Erythroblast (primary cell): ENCODE measurements at regions not wholly inside any gene's neighbourhood (a gene's known extent, or its start where the extent isn't known, plus 50 kb on each side); places are given as distances from the start of the nearest gene placed in this dataset.
"Not testable (repeated sequence)": the region's sequence is repeated elsewhere in the genome, so short reads cannot be mapped to it uniquely, and the experiment has no call there.

Source experiments
- DNase-seq, 2 experiments: peaks; one replicate each; lab custom pipeline; 2025; lab: John Stamatoyannopoulos, UW
- GATA1 ChIP-seq: IDR thresholded peaks from 2 replicates; pipeline ENCODE4 v1.6.1; 2011; ENCODE audit warnings: low read depth, mild to moderate bottlenecking, control low read depth, low read length, moderate library complexity
- POLR2A ChIP-seq: IDR thresholded peaks from 2 replicates; pipeline ENCODE4 v1.6.1; 2011; ENCODE audit warnings: mild to moderate bottlenecking, low read length

DNA sequence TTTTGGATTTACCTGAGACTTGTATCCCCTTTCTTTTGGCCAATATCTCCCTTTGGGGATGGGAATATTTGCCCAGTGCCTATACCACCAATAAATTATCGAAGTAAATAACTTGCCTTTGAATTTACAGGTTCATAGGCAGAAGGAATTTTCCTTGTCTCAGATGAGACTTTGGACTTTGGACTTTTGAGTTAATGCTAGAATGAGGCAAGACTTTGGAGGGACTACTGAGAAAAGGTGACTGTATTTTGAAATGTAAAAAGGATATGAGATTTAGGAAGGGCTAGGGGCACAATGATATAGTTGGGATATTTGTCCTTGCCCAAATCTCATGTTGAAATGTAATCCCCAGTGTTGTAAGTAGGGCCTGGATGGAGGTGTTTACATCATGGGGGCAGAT, 384.5 kb upstream of the GHITM start:
- DNase-seq, result no peak
- no peak for TF ChIP-seq POLR2A
- TF ChIP-seq GATA1, result no peak

DNA sequence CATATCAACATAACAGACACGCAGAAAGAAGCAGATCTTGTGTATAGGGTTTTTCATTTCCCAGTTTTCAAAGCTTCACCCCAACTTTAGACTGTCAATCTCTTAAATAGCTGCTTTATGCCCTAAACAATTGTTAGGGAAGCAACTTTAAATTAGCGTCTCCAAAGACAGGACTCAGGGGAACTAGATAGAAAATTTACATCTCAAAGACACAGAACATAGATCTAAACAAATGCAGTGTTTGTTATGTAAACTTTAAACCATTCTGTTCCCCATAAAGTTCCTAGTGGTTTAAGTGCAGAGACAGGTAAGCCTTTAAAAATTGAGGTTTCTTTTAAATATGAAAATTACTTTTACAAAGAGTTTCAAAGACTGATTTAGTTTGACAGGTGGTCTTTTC, 379.2 kb upstream of the GHITM start:
- TF ChIP-seq GATA1, result no peak
- no peak for TF ChIP-seq POLR2A
- DNase-seq, result no peak

DNA sequence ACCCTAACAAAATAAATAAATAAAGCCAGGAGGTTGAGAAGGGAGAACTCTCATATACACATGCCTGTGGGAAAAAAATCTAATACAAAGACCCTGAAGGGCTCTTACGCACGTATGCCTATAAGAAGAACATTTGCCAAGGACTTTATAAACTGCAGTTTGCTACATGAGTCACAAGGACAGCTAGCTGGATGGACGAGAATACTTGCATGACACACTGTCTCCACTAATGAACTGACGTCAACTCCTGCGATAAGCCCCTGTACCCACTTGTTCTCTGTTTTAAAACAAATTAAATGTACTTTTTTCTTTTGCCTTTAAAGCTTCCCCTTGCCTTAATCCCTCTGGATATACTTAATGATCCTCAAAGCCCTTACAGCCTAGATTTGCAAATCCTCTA, 374.6 kb upstream of the GHITM start:
- TF ChIP-seq POLR2A (no peak), GATA1 (no peak)
- no peak for DNase-seq

DNA sequence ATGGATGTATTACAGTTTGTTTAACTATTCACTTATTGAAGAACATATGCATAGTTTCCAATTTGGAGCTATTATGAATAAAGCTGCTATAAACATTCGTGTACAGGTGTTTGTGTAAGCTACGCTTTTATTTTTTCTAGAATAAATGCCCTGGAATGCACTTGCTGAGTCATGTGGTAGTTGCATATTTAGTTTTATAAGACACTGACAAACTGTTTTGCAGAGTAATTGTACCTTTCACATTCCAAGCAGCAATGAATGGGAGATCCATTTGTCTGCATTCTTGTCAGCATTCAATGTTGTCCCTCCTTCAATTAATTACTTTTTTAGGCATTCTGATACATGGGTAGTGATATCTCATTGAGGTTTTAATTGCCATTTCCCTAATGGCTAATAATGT, 373.6 kb upstream of the GHITM start:
- TF ChIP-seq POLR2A, result no peak
- TF ChIP-seq GATA1, result no peak
- DNase-seq, result no peak

DNA sequence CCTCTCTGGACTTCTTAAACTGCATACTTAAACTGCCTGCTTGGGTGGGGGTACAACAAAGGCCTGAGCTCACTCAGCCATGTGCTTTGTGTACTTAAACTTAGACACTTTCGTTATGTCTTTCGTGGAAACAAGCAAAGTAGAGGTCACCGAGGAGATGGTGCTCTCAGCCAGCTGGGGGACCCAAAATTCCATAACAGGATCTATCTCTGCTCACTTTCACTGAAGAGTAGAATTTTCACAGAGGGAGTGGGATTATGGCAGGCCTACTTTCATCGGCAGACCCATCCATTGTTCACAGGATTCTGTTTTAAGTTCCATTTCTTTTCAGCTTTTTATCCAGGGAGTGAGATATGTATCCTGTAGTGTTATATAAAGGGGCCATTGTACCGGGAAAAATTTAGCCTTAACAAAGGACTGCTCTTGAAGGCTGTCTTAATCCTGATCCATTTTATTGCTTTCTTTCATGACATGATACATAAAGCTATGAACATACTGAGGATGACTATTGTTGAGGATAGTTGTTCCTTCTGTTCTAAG, 370.0 kb upstream of the GHITM start:
- TF ChIP-seq GATA1, result no peak
- DNase-seq, result no peak

DNA sequence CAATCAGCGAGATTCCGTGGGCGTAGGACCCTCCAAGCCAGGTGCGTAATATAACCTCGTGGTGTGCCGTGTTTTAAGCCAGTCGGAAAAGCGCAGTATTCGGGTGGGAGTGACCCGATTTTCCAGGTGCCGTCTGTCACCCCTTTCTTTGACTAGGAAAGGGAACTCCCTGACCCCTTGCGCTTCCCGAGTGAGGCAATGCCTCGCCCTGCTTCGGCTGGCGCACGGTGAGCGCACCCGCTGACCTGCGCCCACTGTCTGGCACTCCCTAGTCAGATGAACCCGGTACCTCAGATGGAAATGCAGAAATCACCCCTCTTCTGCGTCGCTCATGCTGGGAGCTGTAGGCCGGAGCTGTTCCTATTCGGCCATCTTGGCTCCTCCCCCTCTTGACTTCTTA, 352.6 kb upstream of the GHITM start:
- DNase-seq, result not testable (repeated sequence)

DNA sequence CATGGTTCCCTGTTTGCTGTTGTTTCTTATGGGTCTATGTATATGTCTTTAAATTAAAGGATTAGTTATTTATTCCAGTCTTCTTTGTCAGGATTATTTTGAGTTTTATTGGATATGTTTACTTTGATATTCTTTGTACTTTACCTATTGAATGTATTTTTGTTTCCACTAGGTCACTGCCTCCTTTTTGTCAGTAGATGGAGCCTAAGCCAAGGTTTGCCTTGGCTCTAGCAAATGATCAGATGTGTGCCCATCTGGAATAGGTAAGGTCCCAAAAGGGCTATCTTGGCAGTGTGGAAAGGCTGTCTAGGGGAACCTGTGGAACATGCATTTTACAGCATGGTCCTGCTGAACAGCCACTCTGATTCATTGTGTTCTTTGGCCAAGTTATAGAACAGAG, 337.3 kb upstream of the GHITM start:
- TF ChIP-seq POLR2A (no peak), GATA1 (no peak)
- DNase-seq, result no peak

DNA sequence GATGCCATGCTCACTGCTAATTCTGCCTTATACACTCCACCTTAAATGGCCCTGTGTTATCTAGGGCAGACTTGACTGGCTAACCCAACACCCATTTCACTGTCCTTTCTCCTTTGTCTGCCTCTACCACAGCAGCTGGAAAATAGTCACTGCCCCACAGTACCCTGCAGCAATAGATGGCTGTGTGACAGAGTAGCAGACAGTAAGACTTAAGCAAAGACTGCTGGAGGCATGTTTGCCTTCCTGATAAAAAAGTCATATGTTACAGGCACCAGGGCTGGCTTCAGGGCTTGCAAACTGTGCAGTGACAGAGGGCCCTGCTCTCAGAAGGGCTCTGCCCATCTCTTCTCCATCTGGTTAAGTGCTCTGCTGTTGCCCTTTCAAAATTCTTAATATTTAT, 332.6 kb upstream of the GHITM start:
- TF ChIP-seq POLR2A, result no peak
- DNase-seq, result no peak

DNA sequence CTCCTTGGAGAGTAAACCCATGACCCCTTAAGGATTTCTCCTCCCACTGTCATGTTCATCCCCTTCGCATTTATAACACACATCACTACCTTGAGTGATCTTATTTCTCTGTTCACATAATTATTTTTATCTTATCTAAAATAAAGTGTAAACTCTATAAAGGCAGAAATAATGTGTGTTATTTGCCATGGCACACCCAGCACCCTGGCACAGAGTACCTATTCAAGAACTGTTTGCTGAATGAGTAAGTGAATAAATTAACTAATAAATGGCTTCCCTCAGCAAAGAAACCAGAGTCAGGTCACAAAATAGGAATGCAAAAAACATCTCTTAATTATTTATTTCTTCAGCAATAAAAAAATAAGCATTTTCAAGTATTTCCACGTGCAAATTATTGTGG, 330.3 kb upstream of the GHITM start:
- TF ChIP-seq POLR2A, result no peak
- TF ChIP-seq GATA1, result no peak
- DNase-seq, result no peak

DNA sequence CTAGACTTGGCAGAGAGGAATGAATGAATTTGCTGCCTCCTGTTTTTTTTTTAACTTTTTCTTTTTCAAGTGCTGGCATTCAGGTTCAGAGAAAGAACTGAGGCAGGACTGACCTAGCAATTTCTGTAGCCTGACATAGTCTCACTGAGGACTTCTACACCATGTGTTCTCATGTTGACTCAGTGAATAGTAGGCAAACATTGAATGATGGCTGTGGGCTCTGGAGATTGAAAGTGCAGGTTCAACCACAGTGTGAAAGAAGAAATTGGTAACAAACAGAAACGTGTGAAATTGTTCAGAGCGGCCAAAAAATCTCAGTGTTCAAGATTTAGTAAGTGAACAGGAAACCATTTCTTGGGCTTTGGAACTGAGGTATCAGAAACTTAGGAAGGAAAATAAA, 322.4 kb upstream of the GHITM start:
- DNase-seq, result no peak
- no peak for TF ChIP-seq GATA1
- TF ChIP-seq POLR2A, result no peak

DNA sequence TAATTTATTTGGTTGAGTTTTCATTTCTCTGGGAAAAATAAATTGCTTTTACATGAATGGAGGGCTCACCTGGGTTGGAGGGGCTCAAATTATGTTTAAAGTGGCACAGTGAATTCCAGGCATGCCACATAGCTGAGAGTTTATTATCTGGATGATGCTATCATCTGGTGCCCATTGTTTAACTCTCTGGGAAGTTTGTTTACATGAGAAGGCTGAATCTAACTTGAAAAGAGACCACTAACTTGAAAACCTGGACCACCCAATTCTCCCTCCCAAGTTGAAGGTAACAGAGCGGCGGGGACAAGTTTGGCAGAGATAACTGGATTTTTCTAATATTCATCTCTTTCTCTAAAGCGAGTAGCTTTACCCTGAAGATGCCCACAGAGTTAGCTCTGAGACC, 321.5 kb upstream of the GHITM start:
- no peak for DNase-seq
- TF ChIP-seq GATA1, result no peak
- TF ChIP-seq POLR2A, result no peak

DNA sequence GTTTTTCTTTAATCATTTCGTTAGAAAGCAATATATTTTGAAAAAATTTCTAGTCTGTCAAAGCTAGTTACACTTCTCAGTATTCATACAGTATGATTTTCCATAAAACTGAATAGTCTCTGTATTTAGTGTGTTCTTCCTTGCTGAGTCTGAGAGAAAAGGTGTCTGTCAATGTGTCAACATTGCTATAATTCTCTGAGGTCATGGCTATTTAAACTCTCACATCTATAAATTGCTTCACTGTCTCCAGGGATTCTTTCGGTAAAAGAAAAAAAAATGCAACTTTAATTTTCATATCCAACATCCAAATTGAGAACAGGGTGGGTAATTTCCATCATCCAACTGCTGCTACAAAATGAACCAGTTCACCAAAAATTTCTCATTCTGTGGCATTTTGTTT, 319.7 kb upstream of the GHITM start:
- no peak for TF ChIP-seq GATA1
- TF ChIP-seq POLR2A, result no peak
- no peak for DNase-seq

DNA sequence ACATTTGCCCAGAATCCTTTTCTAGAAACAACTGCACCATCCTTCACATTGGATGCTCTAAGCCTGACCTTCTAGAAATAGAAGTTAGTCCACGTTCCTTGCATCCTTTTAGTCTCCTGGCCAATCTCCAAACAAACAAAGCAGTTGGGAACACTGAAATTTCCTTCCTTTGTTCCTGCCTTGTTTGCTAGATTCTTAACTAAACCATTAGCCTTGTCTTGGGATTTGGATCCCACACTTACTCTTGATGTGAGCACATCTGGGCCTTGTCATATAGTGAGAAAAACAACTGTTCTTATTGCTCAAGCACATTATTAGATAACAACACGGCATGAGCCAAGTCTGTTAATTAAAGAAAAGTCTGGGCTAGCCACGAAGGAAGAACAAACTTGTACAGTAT, 319.3 kb upstream of the GHITM start:
- no peak for TF ChIP-seq GATA1
- no peak for TF ChIP-seq POLR2A
- DNase-seq, result no peak

DNA sequence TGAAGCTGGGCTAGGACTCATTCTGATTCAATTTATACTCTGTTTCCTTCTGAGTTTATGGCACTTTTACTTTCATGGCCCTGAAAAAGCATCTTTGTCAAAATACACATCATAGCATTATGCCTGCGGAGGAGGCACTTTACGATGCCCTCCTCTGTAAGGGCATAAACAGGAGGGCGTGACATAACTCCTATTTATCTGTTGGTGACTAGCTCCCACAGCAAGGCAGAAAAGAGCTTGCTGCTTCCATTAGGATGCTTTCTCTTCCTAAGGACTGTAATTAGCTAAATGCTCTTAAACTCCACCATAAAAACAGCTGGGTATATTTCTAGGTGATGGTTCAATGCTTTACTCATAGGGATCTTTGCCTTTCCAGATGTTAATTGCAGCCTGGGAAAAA, 315.2 kb upstream of the GHITM start:
- no peak for DNase-seq
- TF ChIP-seq GATA1, result no peak
- no peak for TF ChIP-seq POLR2A

DNA sequence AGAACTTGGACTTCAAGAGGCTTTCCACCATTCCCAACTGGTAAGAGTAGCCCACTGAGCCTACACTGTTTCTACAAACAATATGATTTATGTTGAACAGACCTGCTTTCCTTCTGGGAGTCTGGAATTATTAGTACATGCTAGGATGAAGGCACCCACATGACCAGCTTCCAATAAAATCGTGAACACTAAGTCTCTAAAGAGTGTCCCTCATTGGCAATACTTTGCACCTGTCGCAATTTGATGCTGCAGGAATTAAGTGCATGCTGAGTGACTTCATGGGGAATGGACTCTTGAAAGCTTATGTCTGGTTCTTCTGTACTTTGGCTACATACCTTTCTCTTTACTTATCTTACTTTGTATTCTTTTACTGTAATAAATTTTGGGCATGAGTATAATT, 305.2 kb upstream of the GHITM start:
- TF ChIP-seq GATA1, result no peak
- no peak for TF ChIP-seq POLR2A
- no peak for DNase-seq

DNA sequence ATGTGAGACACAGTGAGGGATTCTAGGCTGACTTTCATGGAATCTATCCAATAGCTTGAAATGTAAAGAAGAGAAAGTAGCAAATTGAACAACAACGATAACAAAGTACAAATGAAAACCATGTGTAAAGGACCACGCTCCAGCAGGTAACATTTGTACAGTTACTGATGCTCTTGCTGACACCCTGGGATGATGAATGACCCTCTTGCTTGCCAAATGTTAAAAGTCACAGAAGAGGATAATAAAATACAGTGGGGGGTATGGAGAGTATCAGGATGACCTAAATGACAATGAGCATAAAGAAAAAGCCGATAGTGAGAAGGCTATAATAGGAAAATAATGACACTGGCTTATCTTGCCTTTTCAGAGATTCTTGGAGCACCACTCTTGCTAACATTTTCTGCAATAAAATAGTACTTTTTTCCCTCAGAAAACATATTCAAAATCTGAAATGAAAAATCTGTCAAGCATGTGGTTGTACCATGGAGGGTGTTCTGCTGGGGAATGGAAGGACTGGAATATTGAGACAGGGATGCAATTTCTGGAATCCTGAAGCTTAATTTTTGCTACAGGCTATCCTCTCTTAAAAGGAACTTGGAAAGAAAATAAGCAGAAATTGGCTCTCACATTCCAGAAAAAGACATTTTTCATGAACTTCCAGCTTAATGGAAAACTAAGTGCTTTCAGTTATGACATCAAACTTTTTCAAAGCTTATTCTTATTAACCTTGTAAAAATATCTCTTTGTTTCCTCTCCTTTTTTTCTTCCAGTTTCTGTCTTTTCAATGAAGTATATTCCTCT, 303.2 kb upstream of the GHITM start:
- no peak for DNase-seq
- TF ChIP-seq POLR2A (no peak), GATA1 (no peak)
